ENCODE measurements at regions not wholly inside any gene's neighbourhood (a gene's known extent, or its start where the extent isn't known, plus 50 kb on each side); places are given as distances from the start of the nearest gene placed in this dataset.

- TF ChIP-seq, protein P1, sequence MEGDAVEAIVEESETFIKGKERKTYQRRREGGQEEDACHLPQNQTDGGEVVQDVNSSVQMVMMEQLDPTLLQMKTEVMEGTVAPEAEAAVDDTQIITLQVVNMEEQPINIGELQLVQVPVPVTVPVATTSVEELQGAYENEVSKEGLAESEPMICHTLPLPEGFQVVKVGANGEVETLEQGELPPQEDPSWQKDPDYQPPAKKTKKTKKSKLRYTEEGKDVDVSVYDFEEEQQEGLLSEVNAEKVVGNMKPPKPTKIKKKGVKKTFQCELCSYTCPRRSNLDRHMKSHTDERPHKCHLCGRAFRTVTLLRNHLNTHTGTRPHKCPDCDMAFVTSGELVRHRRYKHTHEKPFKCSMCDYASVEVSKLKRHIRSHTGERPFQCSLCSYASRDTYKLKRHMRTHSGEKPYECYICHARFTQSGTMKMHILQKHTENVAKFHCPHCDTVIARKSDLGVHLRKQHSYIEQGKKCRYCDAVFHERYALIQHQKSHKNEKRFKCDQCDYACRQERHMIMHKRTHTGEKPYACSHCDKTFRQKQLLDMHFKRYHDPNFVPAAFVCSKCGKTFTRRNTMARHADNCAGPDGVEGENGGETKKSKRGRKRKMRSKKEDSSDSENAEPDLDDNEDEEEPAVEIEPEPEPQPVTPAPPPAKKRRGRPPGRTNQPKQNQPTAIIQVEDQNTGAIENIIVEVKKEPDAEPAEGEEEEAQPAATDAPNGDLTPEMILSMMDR (conservative IDR thresholded peaks at IDR 0.05) = no peak
- TF ChIP-seq ZFX (IDR thresholded peaks at IDR 0.05) = no peak
Measured at GRCh38 chr14:101134851-101135433, 231.4 kb upstream of the RTL1 start.
